Thoracic aorta (tissue), 2 donors: ENCODE measurements at regions not wholly inside any gene's neighbourhood (a gene's known extent, or its start where the extent isn't known, plus 50 kb on each side); places are given as distances from the start of the nearest gene placed in this dataset.

Source experiments
- ATAC-seq: fragments of 150-250 bp; one replicate; pipeline ENCODE4 v1.8.0; 2017; ENCODE audit warnings: low read depth; ENCODE audit not compliant: insufficient number of reproducible peaks, low FRiP score
- DNase-seq: peaks from one replicate; pipeline ENCODE4 v3.0.0-alpha.2; 2020; ENCODE audit warnings: low spot score
- H3K27ac ChIP-seq, 2 donors: fragments of 200-600 bp; sonication (generic); 1 replicate in 1 of 2; 2 replicates in 1 of 2; pipeline ENCODE4 v1.5.1; 2016; ENCODE audit warnings: mild to moderate bottlenecking in 2 of 2, moderate library complexity in 2 of 2
- H3K27me3 ChIP-seq: fragments of 200-600 bp; sonication (generic); replicated peaks from 2 replicates; pipeline ENCODE4 v1.6.0; 2016; ENCODE audit warnings: mild to moderate bottlenecking; ENCODE audit not compliant: insufficient read depth
- H3K36me3 ChIP-seq: fragments of 200-600 bp; sonication (generic); one replicate; pipeline ENCODE4 v1.5.1; 2016
- H3K4me1 ChIP-seq, 2 donors: fragments of 200-600 bp; sonication (generic); 1 replicate in 1 of 2; 2 replicates in 1 of 2; pipeline versions ENCODE4 v1.5.1 to v1.6.0; 2016; ENCODE audit warnings: low read depth in 2 of 2, mild to moderate bottlenecking in 1 of 2; ENCODE audit not compliant: control insufficient read depth in 1 of 2
- H3K4me3 ChIP-seq: fragments of 200-600 bp; sonication (generic); 2 replicates; pipeline ENCODE4 v1.5.1; 2016; ENCODE audit warnings: mild to moderate bottlenecking
- H3K9me3 ChIP-seq: fragments of 200-600 bp; sonication (generic); 2 replicates; pipeline ENCODE4 v1.5.1; 2016
- TF ChIP-seq, protein P1 (sequence below): fragments of 200-600 bp; sonication (generic); IDR thresholded peaks from one replicate; pipeline ENCODE4 v1.5.1; 2019; ENCODE audit warnings: antibody characterized with exemption

DNA sequence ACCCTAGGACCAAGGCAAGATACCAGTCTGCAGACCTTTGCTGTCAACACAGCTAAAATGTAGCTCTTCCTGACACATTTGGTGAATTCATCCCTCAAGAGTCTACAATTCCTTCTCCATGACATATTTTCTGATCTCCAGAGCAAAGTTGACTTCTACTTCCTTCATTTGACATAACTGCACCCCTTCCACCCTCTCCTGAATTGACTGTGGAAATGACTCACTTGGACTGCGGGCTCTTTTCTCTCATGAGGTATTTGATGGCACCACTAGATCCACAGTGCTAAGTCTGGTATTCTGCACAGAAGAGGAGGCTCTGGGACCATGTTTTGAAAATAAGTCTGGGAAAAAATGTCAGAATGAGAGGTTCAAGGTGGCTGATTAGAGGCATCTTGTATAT, 338.4 kb upstream of the TRPC7 start:
- H3K27ac ChIP-seq = no peak overlapping the region
- no peak overlapping the region for H3K4me3 ChIP-seq
- H3K36me3 ChIP-seq = no peaks in the 10 kb centered on the region
- DNase-seq (no peak), ATAC-seq (no peak)
- TF ChIP-seq, protein P1, sequence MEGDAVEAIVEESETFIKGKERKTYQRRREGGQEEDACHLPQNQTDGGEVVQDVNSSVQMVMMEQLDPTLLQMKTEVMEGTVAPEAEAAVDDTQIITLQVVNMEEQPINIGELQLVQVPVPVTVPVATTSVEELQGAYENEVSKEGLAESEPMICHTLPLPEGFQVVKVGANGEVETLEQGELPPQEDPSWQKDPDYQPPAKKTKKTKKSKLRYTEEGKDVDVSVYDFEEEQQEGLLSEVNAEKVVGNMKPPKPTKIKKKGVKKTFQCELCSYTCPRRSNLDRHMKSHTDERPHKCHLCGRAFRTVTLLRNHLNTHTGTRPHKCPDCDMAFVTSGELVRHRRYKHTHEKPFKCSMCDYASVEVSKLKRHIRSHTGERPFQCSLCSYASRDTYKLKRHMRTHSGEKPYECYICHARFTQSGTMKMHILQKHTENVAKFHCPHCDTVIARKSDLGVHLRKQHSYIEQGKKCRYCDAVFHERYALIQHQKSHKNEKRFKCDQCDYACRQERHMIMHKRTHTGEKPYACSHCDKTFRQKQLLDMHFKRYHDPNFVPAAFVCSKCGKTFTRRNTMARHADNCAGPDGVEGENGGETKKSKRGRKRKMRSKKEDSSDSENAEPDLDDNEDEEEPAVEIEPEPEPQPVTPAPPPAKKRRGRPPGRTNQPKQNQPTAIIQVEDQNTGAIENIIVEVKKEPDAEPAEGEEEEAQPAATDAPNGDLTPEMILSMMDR = no peak
- no peaks in the 10 kb centered on the region for H3K27me3 ChIP-seq
- H3K4me1 ChIP-seq = no peaks in the 10 kb centered on the region
- H3K9me3 ChIP-seq = no peaks in the 10 kb centered on the region

DNA sequence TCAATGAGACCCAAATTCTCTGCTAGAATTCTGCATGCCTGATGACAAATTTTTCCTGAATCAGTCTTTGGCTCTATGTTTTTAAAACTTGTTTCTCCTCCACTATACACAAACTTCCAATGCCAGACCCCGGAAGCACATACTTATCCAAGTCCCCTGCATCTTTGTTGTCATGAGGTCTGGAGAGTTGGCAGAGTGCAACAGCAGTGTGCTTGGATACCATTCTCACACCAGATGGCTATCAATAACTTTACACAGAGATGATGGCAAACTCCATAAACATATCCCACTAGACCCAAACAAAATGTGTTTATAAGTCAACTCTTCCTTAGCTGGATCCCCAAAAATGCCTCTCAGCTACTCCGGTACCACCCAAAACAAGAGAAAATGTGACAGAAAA, 337.7 kb upstream of the TRPC7 start:
- Histone ChIP-seq H3K27ac (no peak overlapping the region), H3K9me3 (no peaks in the 10 kb centered on the region), H3K36me3 (no peaks in the 10 kb centered on the region), H3K4me1 (no peaks in the 10 kb centered on the region), H3K4me3 (no peak overlapping the region), H3K27me3 (no peaks in the 10 kb centered on the region)
- no peak for ATAC-seq
- no peak for DNase-seq
- TF ChIP-seq, protein P1 = no peak

DNA sequence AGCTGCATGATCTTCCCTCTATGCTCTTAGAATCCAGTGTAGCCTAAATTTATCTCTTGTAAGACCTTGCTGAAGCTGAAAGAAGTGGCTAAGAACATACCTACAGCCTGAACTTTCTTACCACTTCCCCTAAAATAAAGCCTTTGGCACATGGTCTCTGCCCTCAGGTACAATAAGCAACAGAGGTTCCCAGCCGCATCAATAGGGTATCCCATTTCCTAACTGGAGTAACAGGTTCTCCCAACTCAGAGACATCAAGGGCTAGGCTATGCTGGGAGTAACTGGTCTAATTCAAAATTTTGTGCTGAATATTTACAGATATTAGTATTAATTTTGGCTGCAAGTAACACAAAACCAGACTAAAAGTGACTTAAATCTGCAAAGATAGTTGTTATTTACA, 335.8 kb upstream of the TRPC7 start:
- Histone ChIP-seq H3K9me3 (no peaks in the 10 kb centered on the region), H3K27ac (no peak overlapping the region), H3K4me1 (no peaks in the 10 kb centered on the region), H3K4me3 (no peak overlapping the region), H3K36me3 (no peaks in the 10 kb centered on the region), H3K27me3 (no peaks in the 10 kb centered on the region)
- TF ChIP-seq, protein P1 = no peak
- DNase-seq (no peak), ATAC-seq (no peak)

DNA sequence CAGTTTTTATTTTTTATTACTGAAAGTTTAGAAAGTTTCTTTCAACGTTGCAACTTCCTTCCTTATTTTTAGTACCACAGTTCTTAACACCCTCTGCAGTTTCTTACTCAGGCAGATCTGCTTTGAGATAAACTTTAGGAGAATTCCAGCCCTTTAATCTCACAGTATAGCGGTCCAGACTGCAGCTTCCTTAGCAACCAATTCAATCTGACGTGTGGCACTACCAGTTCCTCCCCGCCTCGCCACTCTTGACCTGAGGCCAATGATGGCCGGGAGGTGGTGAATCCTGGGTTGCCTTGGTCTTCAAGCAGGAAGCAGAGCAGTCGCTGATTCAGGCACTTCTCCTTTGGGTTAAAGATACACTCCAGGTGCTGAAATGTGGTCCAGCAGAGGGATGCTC, 334.3 kb upstream of the TRPC7 start:
- TF ChIP-seq, protein P1 = no peak
- ATAC-seq = no peak

DNA sequence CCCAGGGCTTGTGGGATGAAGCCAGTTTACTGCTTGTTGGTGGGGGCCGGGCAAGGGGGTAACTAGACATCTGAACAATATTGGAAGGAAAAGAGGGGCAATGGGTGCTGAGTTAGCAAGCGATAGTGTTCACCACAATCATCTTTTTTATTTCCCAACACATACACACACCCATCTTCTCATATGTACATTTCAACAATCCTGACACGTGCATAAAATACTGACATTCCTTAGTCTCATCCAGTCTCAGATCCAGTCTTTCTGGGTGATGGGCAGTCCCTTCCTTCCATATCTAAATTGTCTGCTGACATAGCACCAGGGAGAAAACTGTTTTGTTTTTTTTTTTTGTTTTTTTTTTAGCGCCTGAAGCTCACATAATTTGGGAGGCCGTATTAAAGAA, 333.6 kb upstream of the TRPC7 start:
- Histone ChIP-seq H3K27ac (no peak overlapping the region), H3K4me1 (no peaks in the 10 kb centered on the region), H3K9me3 (no peaks in the 10 kb centered on the region), H3K27me3 (no peaks in the 10 kb centered on the region), H3K36me3 (no peaks in the 10 kb centered on the region), H3K4me3 (no peak overlapping the region)
- TF ChIP-seq, protein P1 = no peak
- no peak for DNase-seq
- ATAC-seq = no peak

More for the DNA sequence above, 334.3 kb upstream of the TRPC7 start:
- no peaks in the 10 kb centered on the region for H3K27me3 ChIP-seq
- no peak for DNase-seq
- no peaks in the 10 kb centered on the region for H3K9me3 ChIP-seq
- no peak overlapping the region for H3K27ac ChIP-seq
- H3K4me3 ChIP-seq = no peak overlapping the region
- no peaks in the 10 kb centered on the region for H3K36me3 ChIP-seq
- H3K4me1 ChIP-seq = no peaks in the 10 kb centered on the region
